Sigmoid colon (tissue), 4 donors: ENCODE measurements at regions not wholly inside any gene's neighbourhood (a gene's known extent, or its start where the extent isn't known, plus 50 kb on each side); places are given as distances from the start of the nearest gene placed in this dataset.

Experiments used
- EP300 ChIP-seq, 4 donors: sonication (generic); formaldehyde crosslinking; IDR thresholded peaks; one replicate each; pipeline ENCODE4 v1.6.1; 2017; ENCODE audit warnings: antibody characterized with exemption in 4 of 4
- POLR2A ChIP-seq, 2 donors: fragments of 450-650 bp; IDR thresholded peaks; one replicate each; pipeline ENCODE4 v1.6.1; 2016; ENCODE audit warnings: antibody characterized with exemption in 2 of 2, mild to moderate bottlenecking in 2 of 2, moderate library complexity in 2 of 2
- POLR2AphosphoS5 ChIP-seq, 4 donors: sonication (generic); formaldehyde crosslinking; IDR thresholded peaks; one replicate each; pipeline ENCODE4 v1.6.1; 2017; ENCODE audit warnings: antibody characterized with exemption in 4 of 4
- TF ChIP-seq, protein P1 (sequence below), 4 experiments: fragments of 450-650 bp in 3 of 4; fragments of 200-600 bp in 1 of 4; IDR thresholded peaks; one replicate each; pipeline ENCODE4 v1.5.1; 2016 to 2019; ENCODE audit warnings: antibody characterized with exemption in 4 of 4, mild to moderate bottlenecking in 3 of 4, moderate library complexity in 2 of 4

DNA sequence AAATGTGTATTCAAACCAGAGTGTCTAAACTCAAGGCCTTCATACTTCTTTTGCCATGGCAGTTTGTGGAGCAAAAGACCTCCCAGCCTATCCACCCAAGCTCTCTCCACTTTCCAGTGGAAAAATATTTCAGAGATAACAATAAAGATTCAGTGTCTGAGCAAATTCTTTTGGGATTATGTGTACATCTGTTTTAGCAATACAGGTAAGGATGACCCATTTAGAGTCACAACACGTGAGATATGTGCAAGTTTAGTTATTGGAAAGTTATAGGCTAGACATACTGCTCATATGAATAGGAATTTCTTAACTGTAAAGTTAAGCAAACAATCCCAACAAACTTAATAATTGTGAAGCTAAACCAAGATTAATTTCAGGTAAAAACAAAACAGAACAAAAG, 174.5 kb upstream of the LRIG1 start:
- TF ChIP-seq, protein P1, sequence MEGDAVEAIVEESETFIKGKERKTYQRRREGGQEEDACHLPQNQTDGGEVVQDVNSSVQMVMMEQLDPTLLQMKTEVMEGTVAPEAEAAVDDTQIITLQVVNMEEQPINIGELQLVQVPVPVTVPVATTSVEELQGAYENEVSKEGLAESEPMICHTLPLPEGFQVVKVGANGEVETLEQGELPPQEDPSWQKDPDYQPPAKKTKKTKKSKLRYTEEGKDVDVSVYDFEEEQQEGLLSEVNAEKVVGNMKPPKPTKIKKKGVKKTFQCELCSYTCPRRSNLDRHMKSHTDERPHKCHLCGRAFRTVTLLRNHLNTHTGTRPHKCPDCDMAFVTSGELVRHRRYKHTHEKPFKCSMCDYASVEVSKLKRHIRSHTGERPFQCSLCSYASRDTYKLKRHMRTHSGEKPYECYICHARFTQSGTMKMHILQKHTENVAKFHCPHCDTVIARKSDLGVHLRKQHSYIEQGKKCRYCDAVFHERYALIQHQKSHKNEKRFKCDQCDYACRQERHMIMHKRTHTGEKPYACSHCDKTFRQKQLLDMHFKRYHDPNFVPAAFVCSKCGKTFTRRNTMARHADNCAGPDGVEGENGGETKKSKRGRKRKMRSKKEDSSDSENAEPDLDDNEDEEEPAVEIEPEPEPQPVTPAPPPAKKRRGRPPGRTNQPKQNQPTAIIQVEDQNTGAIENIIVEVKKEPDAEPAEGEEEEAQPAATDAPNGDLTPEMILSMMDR (IDR thresholded peaks at IDR 0.05) = no peak
- TF ChIP-seq POLR2A (IDR thresholded peaks at IDR 0.05) (no peak), POLR2AphosphoS5 (IDR thresholded peaks at IDR 0.05) (no peak), EP300 (IDR thresholded peaks at IDR 0.05) (no peak)
